GM15510 (cell line): ENCODE measurements at regions not wholly inside any gene's neighbourhood (a gene's known extent, or its start where the extent isn't known, plus 50 kb on each side); places are given as distances from the start of the nearest gene placed in this dataset.

Source experiments
- POLR2A ChIP-seq: IDR thresholded peaks from 3 replicates; pipeline ENCODE4 v1.6.1; 2011; ENCODE audit warnings: borderline replicate concordance; ENCODE audit not compliant: insufficient read length; ENCODE audit errors: extremely low read depth

GRCh38 chr5:143761663-143762062 is 50.3 kb upstream of the HMHB1 start:
- TF ChIP-seq POLR2A = no peak

GRCh38 chr5:143760755-143761154 is 51.2 kb upstream of the HMHB1 start:
- no peak for TF ChIP-seq POLR2A

- no peak for TF ChIP-seq POLR2A
Measured at GRCh38 chr5:143760131-143760505, 51.8 kb upstream of the HMHB1 start.

GRCh38 chr5:143759396-143760130 is 52.4 kb upstream of the HMHB1 start:
- no peak for TF ChIP-seq POLR2A

- TF ChIP-seq POLR2A = no peak
Measured at GRCh38 chr5:143758750-143759149, 53.2 kb upstream of the HMHB1 start.

- no peak for TF ChIP-seq POLR2A
Measured at GRCh38 chr5:143758015-143758414, 53.9 kb upstream of the HMHB1 start.

- no peak for TF ChIP-seq POLR2A
Measured at GRCh38 chr5:143757116-143757515, 54.8 kb upstream of the HMHB1 start.

- no peak for TF ChIP-seq POLR2A
Measured at GRCh38 chr5:143755966-143756365, 56.0 kb upstream of the HMHB1 start.

GRCh38 chr5:143752165-143752850 is 59.7 kb upstream of the HMHB1 start:
- no peak for TF ChIP-seq POLR2A

GRCh38 chr5:143751342-143751741 is 60.6 kb upstream of the HMHB1 start:
- TF ChIP-seq POLR2A = no peak

- no peak for TF ChIP-seq POLR2A
Measured at GRCh38 chr5:143749581-143750205, 62.3 kb upstream of the HMHB1 start.

- no peak for TF ChIP-seq POLR2A
Measured at GRCh38 chr5:143748516-143748915, 63.4 kb upstream of the HMHB1 start.

GRCh38 chr5:143742951-143743350 is 69.0 kb upstream of the HMHB1 start:
- no peak for TF ChIP-seq POLR2A

- no peak for TF ChIP-seq POLR2A
Measured at GRCh38 chr5:143741421-143741820, 70.5 kb upstream of the HMHB1 start.

GRCh38 chr5:143740956-143741355 is 71.0 kb upstream of the HMHB1 start:
- TF ChIP-seq POLR2A = no peak

GRCh38 chr5:143739746-143740145 is 72.2 kb upstream of the HMHB1 start:
- TF ChIP-seq POLR2A = no peak
